GM12865 (cell line): ENCODE measurements at regions not wholly inside any gene's neighbourhood (a gene's known extent, or its start where the extent isn't known, plus 50 kb on each side); places are given as distances from the start of the nearest gene placed in this dataset.

Experiments used
- DNase-seq: peaks from one replicate; pipeline ENCODE4 v3.0.0; 2010; ENCODE audit warnings: low read depth
- H3K4me3 ChIP-seq: 2 replicates; pipeline ENCODE4 v1.5.1; 2011; ENCODE audit warnings: mild to moderate bottlenecking, low read depth, low read length, control low read depth
- TF ChIP-seq, protein P1 (sequence below): IDR thresholded peaks from 2 replicates; pipeline ENCODE4 v1.5.1; 2011; ENCODE audit warnings: low read length, control low read depth, low read depth, inconsistent platforms; ENCODE audit not compliant: insufficient read depth; ENCODE audit errors: missing control alignments

GRCh38 chr1:30184393-30185141, 538.8 kb downstream of the MATN1 start:
- no peak for DNase-seq
- TF ChIP-seq, protein P1, sequence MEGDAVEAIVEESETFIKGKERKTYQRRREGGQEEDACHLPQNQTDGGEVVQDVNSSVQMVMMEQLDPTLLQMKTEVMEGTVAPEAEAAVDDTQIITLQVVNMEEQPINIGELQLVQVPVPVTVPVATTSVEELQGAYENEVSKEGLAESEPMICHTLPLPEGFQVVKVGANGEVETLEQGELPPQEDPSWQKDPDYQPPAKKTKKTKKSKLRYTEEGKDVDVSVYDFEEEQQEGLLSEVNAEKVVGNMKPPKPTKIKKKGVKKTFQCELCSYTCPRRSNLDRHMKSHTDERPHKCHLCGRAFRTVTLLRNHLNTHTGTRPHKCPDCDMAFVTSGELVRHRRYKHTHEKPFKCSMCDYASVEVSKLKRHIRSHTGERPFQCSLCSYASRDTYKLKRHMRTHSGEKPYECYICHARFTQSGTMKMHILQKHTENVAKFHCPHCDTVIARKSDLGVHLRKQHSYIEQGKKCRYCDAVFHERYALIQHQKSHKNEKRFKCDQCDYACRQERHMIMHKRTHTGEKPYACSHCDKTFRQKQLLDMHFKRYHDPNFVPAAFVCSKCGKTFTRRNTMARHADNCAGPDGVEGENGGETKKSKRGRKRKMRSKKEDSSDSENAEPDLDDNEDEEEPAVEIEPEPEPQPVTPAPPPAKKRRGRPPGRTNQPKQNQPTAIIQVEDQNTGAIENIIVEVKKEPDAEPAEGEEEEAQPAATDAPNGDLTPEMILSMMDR, result no peak
- H3K4me3 ChIP-seq, result no peak overlapping the region

DNA sequence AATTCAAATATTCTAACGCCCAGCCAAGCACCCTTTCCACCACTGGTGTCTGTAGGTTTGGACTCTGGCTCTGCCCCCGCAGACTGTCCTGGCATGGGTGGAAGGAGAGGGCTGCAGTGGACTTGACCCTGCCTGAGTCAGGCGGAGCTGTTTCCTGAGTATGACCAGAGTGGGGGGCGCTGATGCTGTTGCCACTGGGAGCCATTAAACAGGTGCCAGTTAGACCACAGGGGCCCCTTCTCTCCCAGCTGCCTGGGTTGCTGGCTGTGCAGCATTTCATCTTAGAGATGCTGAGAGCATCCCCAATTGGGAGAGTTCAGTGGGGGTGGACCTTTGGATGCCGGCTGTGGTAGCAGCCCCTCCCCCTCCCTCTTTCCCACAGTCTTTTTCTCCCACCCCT, 539.5 kb downstream of the MATN1 start:
- H3K4me3 ChIP-seq, result no peak overlapping the region
- TF ChIP-seq, protein P1, result no peak
- DNase-seq, result no peak

GRCh38 chr1:30183006-30183405, 540.4 kb downstream of the MATN1 start:
- no peak for DNase-seq

DNA sequence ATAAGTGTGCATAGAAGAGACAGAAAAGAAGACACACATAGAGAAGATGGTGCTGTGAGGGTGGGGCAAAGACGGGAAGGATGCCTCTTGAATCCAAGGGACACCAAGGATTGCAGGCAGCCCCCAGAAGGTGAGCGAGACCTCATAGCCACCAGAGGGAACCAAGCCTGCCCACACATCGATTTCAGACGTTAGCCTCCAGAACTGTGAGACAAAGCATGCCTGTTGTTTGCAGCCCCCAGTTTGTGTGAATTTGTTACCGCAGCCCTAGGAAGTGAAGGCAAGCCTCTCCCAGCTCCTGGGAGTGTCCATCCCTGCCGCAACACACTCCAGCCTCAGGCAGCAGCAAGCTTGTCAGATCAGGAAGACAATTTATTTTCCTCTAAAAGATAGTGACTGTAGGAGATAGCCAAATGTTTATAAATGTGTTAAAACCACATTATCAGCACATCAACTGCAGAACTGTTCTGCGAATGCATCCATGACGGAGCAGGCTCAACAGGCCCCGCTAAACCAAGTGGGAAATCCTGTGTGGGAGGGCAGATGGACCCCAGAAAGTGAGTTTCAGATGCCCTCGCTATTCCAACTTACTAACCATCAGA, 543.3 kb downstream of the MATN1 start:
- TF ChIP-seq, protein P1, result no peak
- no peak for DNase-seq

More at GRCh38 chr1:30183006-30183405, 540.4 kb downstream of the MATN1 start:
- TF ChIP-seq, protein P1, result no peak
- H3K4me3 ChIP-seq, result no peak overlapping the region

DNA sequence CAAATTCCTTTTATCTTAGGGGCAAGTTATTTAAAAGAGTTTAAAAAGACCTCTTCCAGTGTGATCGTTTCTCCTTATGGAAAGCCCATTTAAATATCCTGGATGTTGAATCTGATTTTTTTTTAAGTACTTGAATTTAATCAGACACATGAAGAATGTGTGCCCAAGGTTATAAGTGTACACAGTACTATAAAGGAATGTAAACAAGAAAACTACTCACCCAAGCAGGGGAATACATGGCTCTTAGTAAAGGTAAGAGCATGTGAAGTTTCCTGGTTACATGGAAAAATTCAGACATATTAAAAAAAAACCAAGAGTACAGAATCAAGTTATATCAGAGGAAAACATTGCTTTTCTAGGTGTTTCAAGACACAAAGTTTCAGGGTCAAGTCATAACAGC, 546.9 kb downstream of the MATN1 start:
- no peak overlapping the region for H3K4me3 ChIP-seq
- no peak for DNase-seq
- TF ChIP-seq, protein P1, result no peak

More for the DNA sequence above, 543.3 kb downstream of the MATN1 start:
- H3K4me3 ChIP-seq, result no peak overlapping the region

- no peak for DNase-seq
- H3K4me3 ChIP-seq, result no peak overlapping the region
- TF ChIP-seq, protein P1, result no peak
Observed at GRCh38 chr1:30174499-30174898, 548.9 kb downstream of the MATN1 start.
